ENCODE measurements at regions not wholly inside any gene's neighbourhood (a gene's known extent, or its start where the extent isn't known, plus 50 kb on each side); places are given as distances from the start of the nearest gene placed in this dataset.

DNA sequence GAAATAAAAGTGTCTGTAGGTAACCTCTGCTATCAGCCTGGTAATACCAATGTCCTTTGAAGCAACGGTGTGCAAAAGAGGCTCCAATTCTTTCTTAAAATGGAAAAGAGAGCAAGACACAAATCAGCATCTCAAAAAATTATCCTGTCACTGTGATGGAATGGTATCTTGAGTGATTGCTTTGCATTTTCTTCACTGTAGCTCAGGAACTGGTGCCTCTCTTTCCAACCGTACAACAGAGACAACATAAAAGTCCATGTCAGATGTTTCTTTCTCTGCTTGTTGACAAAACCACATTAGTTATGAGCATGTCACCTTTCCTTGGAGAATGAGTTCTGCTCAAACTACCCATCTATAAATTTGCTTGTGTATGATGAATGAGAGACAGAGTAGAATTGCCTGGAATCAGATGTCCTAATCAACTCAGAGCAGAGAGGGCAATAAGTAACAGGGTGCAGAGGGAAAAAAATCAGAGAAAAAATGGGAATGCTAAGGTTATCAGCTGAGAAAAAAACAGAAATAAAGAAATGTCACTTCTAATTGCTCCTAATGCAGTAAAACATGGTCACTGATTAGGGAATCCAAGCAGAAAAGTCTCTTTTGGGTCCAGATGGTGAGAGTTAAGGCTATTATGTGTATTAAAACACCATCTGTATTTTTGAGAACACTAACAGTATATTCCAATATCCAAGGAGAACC is 465.0 kb upstream of the ATP2B1 start:
- no peak for DNase-seq (ENCODE audit: low read depth in 4 of 4, low spot score in 3 of 4)

DNA sequence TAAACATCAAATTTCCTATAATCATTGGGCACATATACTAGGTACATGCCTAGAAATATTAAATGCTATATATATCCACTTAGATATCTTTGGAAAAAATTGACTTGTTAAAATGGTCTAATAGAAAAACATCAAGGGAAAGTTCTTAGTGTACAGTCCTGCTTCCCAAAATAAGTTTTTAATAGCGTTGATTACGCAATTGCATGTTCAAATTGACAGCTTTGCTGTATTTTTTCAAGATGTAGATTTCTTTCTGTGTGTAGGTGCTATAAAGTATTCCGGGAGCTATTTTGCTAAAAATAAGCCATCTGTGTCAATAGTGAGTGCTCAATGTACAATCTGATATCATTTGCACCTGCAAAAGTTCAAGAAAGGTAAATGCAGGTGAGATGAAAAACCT is 463.9 kb upstream of the ATP2B1 start:
- DNase-seq (ENCODE audit: low read depth in 4 of 4, low spot score in 3 of 4): no peak

DNA sequence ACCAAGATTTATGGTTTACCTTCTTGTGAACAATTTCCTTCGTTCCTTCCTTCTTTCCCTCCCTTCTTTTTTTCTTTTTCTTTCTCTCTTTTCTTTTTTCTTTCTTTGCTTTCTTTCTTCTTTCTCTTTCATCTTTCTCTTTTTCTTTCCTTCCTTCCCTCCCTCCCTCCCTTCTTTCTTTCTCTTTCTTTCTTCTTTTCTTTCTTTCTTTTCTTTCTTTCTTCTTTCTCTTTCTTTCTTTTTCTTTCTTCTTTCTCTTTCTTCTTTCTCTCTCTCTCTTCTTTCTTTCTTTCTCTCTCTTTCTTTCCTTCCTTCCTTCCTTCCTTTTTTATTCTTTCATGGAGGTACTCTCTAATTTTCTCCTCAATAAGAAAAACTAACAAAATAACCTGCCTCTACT is 462.1 kb upstream of the ATP2B1 start:
- DNase-seq (ENCODE audit: low read depth in 4 of 4, low spot score in 3 of 4): no peak

DNA sequence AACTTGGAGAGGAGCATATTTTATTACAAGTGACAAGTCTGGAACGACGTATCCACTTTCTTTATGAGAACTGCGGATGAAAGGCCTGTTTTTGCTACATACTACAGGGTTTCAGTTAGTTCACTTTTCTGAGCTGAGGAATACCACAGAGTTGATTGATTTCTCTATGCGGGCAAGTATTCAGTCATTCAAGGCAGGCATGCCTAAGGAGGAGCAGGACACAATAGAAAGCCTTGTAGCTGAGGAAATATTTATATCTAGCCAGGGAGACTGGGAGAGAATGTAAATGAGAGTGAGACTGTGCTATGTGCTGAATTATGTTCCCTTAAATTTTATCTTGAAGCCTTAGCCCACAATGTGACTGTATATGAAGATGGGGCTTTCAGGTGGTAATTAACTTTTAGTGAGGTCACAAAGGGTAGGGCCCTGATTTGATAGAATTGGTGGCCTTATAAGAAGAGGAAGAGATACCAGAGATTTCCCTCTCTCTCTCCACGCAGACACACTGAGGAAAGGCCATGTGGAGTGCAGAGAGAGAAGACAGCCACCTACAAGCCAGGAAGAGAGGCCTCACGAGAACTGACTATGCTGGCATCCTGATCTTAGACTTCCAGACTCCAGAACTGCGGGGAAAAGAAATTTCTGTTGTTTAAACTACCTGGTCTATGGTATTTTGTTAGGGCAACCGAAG is 459.0 kb upstream of the ATP2B1 start:
- no peak for DNase-seq (ENCODE audit: low read depth in 4 of 4, low spot score in 3 of 4)

DNA sequence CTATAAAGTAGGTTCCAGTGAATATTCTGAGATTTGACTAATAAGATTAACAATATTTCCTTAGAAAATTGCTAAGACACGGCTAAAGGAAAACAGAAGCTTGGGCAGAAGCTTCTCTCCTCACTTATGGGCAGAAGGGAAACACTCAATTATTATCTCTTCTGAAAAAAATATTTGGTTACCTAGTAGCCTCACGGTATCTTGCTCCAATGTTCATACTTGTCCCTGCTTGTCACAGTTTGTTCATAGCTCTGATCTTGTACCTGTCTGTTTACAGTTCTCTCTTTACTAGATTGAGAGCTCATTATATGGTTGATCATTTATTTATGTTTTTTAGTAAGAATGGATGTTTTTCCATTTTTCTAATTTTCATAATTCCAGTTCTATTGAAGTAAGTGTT is 458.0 kb upstream of the ATP2B1 start:
- DNase-seq (ENCODE audit: low read depth in 4 of 4, low spot score in 3 of 4): no peak

DNA sequence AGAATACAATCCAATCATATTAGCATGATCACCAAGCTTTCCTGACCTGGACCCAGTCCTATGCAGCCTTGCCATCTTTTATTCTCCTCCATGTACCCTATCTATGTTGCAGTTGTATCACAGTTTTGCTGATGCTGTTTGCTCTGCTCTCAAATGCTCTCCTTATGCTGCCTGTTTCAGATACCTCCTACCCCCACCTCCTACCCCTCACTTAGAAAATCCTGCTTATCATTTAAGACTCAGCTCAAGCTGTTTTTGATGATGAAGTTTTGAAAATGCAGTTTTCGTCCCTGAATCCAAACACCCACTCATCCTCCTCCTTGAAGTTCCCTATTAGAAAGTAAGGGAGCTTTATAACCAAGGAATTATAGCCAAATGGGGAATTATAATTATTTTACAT is 457.4 kb upstream of the ATP2B1 start:
- no peak for DNase-seq (ENCODE audit: low read depth in 4 of 4, low spot score in 3 of 4)

DNA sequence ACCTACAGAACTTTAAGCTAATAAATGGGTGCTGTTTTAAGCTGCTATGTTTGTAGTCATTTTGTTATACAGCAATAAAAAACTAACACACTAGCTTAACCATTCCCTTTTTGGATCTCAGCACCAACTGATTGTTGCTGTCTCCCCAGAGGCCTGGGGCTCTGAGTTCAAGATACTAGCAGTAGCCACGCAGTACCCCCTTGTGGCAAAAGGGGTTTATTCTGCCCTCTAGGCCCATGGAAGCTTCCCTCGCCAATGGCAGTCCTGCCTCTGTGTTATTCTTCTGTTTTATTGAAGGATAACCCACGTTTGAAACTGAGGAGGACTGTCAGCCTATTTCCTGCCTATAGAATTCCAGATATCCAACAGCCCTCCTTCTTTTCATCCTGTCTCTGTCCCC is 455.3 kb upstream of the ATP2B1 start:
- DNase-seq (ENCODE audit: low read depth in 4 of 4, low spot score in 3 of 4): no peak

DNA sequence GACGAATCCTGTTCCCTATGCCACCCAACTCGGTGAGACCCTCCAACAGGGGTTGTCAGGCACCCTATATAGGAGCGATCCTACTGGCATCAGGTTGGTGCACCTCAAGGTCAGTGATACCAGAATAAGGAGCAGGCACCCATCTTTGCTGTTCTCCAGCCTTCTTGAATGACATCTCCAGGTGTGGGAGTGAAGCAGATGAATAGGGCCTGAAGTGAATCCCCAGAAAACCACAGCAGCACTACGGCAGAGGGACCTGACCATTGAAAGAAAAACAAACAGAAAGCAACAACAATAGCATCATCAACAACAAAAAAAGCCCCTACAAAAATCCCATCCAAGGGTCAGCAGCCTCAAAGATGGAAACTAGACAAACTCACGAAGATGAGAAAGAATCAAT is 445.2 kb upstream of the ATP2B1 start:
- no peak for DNase-seq (ENCODE audit: low read depth in 4 of 4, low spot score in 3 of 4)

DNA sequence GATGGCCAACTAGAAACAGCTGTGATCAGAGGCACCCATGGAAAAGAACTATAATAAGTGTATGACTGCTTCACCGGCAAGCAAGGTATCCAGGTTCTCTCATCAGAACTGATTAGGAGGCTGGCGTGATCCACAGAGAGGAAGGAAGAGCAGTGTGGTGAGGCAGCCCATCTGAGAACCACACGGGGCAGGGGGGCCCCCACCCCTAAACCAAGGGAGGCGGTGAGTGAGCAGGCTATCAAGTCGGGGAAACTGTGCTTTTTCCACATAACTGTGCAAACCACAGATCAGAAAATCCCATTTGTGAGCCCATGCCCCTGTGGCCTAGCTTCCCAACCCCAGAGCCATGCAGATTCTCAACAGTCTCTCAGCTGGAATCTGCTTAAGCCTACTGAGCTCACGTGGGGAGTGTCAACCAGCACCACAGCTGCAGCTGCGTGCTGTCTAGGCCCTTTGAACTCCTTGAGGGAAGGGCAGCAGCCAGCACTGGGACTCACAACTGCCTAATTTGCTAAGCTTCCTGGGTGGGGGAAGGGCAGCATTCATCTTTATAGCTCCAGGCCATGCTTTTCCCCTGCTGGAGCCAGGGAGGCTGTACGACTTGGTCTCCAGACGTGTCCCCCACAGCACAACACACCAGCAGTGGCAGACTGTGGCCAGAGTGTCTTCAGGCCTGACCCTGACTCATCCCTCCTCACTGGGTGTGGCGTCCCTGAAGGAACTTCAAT is 444.4 kb upstream of the ATP2B1 start:
- no peak for DNase-seq (ENCODE audit: low read depth in 4 of 4, low spot score in 3 of 4)

DNA sequence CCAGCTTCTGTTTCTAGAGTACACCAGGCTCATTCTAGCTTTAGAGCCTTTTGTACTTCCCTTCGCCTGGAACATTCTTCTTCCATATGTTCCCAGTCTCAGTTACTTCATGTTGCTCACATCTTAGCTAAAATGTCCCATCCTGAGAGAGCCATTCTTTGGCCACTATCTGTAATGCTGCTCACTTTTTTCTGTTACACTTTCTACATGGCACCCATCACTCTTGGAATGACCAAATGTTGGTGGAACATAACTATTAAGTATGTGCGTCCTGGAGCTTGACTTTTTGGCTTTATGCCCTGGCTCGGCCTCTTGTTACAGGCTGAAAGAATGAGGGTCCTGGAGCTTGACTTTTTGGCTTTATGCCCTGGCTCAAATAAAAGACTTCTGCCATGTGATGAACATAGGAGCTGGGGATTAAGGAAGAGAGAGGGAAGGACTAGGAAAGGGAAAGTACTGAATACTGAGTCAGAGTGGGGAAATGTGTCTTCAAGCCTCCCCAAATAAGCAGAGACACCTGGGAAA is 442.9 kb upstream of the ATP2B1 start:
- no peak for DNase-seq (ENCODE audit: low read depth in 4 of 4, low spot score in 3 of 4)

DNA sequence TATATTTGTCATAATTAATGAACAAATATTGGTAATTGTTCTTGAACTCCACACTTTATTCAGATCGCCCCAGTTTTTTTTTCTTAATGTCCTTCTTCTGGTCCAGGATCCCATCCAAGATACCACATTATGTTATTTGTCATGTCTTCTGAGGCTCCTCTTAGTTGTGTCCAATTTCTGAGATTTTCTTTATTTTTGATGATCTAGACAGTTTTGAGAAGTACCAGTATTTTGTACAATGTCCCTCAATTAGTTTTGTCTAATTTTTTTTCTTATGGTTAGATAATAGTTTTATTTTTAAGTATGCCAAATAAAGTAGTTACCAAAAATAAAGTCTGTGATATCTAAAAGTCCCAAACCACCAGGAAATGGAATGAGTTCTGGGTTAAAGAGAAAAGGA is 440.8 kb upstream of the ATP2B1 start:
- DNase-seq (ENCODE audit: low read depth in 4 of 4, low spot score in 3 of 4): no peak

DNA sequence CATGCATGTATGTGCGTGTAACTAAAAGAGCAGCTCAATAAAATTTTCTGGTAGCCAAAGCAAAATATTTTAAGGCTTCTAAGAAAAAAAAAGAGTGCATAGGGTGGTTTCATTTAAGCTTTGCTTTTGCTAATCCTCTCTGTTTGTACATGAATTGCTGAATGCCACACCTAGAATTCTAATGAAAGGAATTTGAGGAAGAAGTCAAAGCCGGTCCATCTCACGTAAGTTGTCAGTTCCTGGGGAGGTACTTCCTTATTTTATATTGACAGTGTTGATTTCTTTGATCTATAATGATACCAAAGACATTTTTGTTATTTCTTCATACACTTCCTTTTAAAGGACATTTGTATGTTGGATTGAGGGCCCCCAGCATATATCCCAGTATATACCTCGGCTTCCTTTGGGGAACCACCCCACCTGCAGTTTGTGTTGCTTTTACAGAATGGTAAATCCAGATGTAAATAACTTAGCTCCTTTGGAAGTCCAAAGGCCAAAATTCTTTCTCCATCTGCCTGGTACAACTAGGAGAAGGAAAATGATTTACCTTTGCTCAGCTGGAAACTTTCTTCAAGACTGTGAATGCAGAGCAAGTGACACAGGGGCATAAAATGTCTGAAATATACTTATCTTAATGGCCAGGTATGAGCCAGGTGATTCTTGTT is 420.9 kb upstream of the ATP2B1 start:
- no peak for DNase-seq (ENCODE audit: low read depth in 4 of 4, low spot score in 3 of 4)

DNA sequence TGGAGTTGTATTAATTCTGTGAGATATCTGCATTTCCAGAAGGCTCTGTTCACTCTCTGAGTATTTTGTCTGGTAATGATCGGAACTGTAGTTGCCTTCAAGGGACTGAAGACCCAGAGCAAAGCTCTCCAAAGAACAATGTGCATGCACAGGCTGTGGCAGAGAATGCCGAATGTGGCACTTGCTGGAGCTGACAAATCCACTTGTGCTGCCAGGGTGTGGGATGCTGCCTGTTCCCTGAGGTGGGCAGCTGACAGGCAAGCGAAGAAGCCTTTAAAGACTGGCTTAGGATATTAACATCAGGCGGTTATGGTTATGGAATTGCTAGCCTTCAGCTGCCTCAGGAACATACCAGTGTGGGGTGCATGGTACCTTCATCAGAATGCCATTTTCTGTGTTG is 419.9 kb upstream of the ATP2B1 start:
- no peak for DNase-seq (ENCODE audit: low read depth in 4 of 4, low spot score in 3 of 4)

DNA sequence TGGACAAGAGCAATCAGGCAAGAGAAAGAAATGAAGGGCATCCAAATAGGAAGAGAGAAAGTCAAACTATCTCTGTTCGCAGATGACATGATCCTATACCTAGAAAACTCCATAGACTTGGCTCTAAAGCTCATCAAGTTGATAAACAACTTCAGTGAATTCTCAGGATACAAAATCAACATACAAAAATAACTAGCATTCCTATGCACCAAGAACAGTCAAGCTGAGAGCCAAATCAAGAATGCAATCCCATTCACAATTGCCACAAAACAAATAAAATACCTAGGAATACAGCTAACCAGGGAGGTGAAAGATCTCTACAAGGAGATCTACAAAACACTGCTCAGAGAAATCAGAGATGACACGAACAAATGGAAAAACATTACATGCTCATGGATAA is 417.5 kb upstream of the ATP2B1 start:
- no peak for DNase-seq (ENCODE audit: low read depth in 4 of 4, low spot score in 3 of 4)

DNA sequence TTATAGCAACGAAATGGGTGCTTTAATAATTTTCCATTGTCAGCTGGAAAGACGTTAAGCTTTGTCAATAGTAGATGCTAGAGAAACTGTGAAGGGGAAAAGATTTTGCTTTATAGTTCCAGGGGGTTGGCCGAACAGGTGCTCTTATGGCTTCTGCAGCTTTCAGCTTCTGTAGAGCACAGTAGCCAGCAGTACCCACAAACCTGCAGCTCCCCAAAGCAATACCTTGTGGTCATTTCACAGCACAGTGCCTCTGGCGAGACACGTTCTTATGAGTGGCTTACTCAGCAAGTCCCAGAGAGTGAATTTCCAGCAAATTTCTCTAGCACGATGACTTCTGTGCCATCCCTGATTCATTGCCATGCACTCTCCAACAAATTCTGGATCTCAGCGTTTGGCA is 416.3 kb upstream of the ATP2B1 start:
- no peak for DNase-seq (ENCODE audit: low read depth in 4 of 4, low spot score in 3 of 4)

DNA sequence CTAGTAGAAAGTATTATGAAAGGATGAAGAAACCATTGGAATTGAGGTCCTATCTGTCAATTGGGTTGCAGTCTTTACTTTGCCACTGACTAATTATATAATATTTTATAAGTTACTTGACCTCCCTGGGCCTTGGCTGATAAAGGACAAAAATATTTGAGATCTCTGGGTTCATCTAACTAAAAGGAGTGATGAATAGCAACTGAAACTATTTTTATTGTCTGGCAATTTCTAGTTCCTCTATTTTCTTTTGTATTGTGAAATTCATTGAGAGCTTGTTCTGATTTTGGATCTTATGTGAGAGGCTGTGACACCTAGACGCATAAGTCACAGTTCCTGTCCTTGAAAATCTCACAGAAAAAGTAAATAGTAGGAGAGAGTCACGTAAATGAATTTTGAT is 415.7 kb upstream of the ATP2B1 start:
- no peak for DNase-seq (ENCODE audit: low read depth in 4 of 4, low spot score in 3 of 4)

DNA sequence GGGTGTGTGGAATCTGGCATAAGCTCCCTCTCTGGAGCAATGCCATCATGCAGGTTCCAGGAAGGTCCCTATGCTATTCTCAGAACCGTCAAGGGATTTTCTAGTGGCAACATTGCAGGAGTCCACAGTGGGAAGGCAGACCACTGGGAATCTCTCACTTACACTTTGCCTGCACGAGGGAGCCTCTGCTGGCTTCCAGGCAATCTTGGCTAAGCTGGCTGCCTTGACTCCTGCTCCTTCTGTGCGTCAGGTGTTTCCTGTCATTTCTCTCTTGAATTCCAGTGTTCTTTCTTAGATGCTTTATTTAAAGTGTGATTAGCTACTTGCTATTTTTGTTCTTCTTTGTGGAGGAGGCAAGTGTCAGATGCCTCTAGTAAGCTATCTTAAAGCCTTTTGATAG is 414.0 kb upstream of the ATP2B1 start:
- no peak for DNase-seq (ENCODE audit: low read depth in 4 of 4, low spot score in 3 of 4)

DNA sequence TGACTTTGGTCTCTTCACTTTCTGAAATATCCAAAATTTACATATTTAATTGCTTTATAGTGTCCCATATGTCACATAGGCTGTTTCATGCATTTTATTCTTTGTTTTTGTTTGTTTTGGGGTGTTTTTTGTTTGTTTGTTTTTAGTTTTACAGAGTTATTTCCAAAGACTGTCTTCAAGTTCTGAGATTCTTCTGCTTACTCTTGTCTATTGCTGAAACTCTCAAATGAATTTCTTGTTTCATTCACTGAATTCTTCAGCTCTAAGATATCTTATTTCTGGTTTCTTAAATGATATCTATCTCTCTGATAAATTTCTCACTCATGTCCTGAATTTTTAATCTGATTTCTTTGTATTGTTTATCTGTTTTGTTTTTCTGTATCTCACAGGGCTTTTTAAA is 412.0 kb upstream of the ATP2B1 start:
- DNase-seq (ENCODE audit: low read depth in 4 of 4, low spot score in 3 of 4): no peak

DNA sequence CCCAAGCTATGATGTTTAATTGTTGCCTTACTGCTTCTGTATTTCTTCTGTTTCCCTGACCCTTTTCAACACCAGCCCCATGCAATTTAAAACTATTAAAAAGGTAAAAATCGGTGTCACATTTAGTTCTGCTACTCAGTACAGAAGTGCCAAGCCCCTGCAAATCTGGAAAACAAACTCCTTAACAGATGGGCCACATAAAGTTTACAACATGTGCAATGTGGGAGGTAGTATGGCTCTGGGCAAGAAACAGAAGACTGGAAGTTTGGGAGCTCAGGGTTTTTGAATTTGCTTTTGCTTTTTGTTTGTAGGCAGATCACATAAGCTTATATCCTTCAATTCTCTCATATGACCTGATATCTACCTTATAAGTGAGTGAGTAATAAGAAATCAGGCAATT is 404.0 kb upstream of the ATP2B1 start:
- DNase-seq (ENCODE audit: low read depth in 4 of 4, low spot score in 3 of 4): no peak

DNA sequence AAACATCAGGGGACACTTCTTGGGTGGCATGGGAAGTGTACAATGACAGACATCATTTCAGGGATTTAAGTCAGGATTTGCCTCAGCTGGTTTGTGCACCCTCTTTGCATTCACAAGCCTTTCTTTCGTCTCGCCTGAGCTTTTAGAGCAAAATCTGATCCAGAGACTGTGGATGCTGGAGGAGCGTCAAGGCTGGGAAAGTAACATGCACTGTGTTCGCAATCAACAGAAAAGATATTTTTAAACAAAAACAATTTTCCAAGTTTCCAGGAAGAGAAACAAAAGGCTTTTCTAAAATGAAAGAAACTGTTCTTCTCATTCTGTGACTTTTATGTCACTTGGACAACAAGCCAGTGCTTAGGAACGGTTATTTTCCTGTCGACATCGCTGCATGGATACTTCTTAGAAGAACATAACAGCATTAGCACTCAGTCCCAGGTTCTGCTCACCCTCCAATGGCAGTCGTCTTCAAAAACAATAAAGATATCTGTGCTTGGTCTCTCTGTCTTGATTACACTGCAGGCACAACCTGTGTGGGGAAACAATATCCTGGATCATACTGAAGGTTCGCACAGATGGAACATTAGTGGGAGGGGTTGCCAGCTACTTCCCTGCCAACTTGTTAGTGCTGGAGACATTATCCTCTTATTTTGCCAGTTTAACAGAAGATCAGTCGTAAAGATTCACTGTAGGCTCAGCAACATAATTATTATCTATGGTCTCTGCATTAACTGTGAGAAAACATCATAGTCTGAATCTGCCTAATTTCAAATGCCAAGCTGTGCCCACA is 403.3 kb upstream of the ATP2B1 start:
- no peak for DNase-seq (ENCODE audit: low read depth in 4 of 4, low spot score in 3 of 4)

Measured in right renal pelvis (tissue), 4 donors.